ENCODE measurements at regions not wholly inside any gene's neighbourhood (a gene's known extent, or its start where the extent isn't known, plus 50 kb on each side); places are given as distances from the start of the nearest gene placed in this dataset.

DNA sequence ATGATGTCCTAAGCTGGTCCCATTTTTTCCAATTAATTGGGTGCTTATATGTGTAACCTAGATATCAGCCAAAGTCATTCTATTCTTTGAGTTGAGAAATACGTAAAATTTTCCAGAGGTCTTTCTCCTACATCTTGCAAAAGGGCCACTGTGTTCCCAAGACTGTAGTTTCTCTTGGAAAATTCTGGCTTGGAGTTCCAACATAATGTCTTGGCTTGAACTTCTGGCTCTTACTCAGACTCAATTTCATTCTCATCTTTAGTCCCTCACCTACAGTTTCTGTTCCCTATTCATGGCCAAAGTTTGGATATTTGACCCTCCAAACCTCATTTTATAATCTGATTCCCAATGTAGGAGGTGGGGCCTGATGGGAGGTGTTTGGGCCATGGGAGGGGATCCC lies 201.4 kb upstream of the ARHGEF26 start:
- TF ChIP-seq, protein P1, sequence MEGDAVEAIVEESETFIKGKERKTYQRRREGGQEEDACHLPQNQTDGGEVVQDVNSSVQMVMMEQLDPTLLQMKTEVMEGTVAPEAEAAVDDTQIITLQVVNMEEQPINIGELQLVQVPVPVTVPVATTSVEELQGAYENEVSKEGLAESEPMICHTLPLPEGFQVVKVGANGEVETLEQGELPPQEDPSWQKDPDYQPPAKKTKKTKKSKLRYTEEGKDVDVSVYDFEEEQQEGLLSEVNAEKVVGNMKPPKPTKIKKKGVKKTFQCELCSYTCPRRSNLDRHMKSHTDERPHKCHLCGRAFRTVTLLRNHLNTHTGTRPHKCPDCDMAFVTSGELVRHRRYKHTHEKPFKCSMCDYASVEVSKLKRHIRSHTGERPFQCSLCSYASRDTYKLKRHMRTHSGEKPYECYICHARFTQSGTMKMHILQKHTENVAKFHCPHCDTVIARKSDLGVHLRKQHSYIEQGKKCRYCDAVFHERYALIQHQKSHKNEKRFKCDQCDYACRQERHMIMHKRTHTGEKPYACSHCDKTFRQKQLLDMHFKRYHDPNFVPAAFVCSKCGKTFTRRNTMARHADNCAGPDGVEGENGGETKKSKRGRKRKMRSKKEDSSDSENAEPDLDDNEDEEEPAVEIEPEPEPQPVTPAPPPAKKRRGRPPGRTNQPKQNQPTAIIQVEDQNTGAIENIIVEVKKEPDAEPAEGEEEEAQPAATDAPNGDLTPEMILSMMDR (IDR thresholded peaks at IDR 0.05), result no peak
- TF ChIP-seq, protein P2, sequence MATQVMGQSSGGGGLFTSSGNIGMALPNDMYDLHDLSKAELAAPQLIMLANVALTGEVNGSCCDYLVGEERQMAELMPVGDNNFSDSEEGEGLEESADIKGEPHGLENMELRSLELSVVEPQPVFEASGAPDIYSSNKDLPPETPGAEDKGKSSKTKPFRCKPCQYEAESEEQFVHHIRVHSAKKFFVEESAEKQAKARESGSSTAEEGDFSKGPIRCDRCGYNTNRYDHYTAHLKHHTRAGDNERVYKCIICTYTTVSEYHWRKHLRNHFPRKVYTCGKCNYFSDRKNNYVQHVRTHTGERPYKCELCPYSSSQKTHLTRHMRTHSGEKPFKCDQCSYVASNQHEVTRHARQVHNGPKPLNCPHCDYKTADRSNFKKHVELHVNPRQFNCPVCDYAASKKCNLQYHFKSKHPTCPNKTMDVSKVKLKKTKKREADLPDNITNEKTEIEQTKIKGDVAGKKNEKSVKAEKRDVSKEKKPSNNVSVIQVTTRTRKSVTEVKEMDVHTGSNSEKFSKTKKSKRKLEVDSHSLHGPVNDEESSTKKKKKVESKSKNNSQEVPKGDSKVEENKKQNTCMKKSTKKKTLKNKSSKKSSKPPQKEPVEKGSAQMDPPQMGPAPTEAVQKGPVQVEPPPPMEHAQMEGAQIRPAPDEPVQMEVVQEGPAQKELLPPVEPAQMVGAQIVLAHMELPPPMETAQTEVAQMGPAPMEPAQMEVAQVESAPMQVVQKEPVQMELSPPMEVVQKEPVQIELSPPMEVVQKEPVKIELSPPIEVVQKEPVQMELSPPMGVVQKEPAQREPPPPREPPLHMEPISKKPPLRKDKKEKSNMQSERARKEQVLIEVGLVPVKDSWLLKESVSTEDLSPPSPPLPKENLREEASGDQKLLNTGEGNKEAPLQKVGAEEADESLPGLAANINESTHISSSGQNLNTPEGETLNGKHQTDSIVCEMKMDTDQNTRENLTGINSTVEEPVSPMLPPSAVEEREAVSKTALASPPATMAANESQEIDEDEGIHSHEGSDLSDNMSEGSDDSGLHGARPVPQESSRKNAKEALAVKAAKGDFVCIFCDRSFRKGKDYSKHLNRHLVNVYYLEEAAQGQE (IDR thresholded peaks at IDR 0.05), result no peak
- TF ChIP-seq EP300 (IDR thresholded peaks at IDR 0.05) (no peak), JUN (IDR thresholded peaks at IDR 0.05) (no peak), BHLHE40 (IDR thresholded peaks at IDR 0.05; ENCODE audit: low read depth, low read length) (no peak), POLR2A (IDR thresholded peaks at IDR 0.05; ENCODE audit: low read length) (no peak), RNF2 (IDR thresholded peaks at IDR 0.05; ENCODE audit: borderline replicate concordance, low read depth) (no peak)
- TF ChIP-seq, protein P3, sequence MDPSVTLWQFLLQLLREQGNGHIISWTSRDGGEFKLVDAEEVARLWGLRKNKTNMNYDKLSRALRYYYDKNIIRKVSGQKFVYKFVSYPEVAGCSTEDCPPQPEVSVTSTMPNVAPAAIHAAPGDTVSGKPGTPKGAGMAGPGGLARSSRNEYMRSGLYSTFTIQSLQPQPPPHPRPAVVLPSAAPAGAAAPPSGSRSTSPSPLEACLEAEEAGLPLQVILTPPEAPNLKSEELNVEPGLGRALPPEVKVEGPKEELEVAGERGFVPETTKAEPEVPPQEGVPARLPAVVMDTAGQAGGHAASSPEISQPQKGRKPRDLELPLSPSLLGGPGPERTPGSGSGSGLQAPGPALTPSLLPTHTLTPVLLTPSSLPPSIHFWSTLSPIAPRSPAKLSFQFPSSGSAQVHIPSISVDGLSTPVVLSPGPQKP (IDR thresholded peaks at IDR 0.05; ENCODE audit: low read depth, low read length), result no peak

Data from A549 (cell line).